Osteocyte (in vitro differentiated cells): ENCODE measurements at regions not wholly inside any gene's neighbourhood (a gene's known extent, or its start where the extent isn't known, plus 50 kb on each side); places are given as distances from the start of the nearest gene placed in this dataset.

ENCODE experiments used
- DNase-seq: peaks from one replicate; pipeline ENCODE4 v3.0.0; 2021; ENCODE audit warnings: mixed read lengths; ENCODE audit not compliant: unreplicated experiment; ENCODE audit errors: extremely low spot score
- H3K27ac Mint-ChIP-seq: one replicate; pipeline ENCODE4 v1.8.0; 2021; ENCODE audit warnings: mild to moderate bottlenecking, mixed read lengths; ENCODE audit not compliant: unreplicated experiment
- H3K27me3 Mint-ChIP-seq: one replicate; pipeline ENCODE4 v1.8.0; 2021; ENCODE audit warnings: mixed read lengths; ENCODE audit not compliant: unreplicated experiment
- H3K36me3 Mint-ChIP-seq: one replicate; pipeline ENCODE4 v1.8.0; 2021; ENCODE audit warnings: mixed read lengths; ENCODE audit not compliant: unreplicated experiment
- H3K4me1 Mint-ChIP-seq: one replicate; pipeline ENCODE4 v1.8.0; 2021; ENCODE audit warnings: mixed read lengths; ENCODE audit not compliant: unreplicated experiment
- H3K4me3 Mint-ChIP-seq: one replicate; pipeline ENCODE4 v1.8.0; 2021; ENCODE audit warnings: mild to moderate bottlenecking, moderate library complexity, mixed read lengths; ENCODE audit not compliant: unreplicated experiment
- H3K9me3 Mint-ChIP-seq: one replicate; pipeline ENCODE4 v1.8.0; 2021; ENCODE audit warnings: mixed read lengths; ENCODE audit not compliant: unreplicated experiment
- TF ChIP-seq, protein P1 (sequence below): fragments of 200-600 bp; sonication (generic); IDR thresholded peaks from 2 replicates; pipeline ENCODE4 v1.5.0; 2021; ENCODE audit warnings: antibody characterized with exemption, mild to moderate bottlenecking, moderate library complexity

DNA sequence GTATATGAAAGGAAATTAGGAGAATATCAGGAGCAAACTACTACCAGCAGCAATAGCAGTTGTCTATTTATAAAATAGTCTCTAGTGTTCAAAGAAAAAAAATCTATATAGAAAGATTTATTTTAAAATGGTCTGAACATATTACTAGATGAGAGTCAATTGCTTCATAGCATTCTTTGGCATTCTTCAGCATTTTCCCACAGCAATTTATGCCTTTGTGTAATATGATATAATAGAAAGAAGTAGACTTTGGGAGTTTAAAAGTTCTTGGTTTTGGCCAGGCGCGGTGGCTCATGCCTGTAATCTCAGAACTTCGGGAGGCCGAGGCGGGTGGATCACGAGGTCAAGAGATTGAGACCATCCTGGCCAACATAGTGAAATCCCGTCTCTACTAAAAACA is 157.0 kb upstream of the PLN start:
- H3K9me3 Mint-ChIP-seq: peaks cover 5% of the 10 kb centered on the region
- no peak overlapping the region for H3K27ac Mint-ChIP-seq

DNA sequence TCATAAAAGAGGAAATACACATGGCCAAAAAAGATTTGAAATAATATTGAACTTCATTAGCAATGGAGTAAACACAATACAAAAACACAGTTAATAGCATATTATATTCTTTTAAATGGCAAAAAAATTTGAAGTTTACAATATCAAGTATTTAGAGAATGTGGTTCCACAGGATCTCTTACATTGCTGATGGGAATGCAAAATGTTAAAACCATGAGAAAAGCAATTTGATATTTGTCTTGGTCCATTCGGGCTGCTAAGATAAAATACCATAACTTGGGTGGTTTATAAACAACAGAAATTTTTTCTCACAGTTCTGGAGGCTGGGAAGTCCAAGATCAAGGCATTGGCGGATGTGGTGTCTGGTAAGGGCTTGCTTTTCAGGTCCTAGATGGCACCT is 154.0 kb upstream of the PLN start:
- Mint-ChIP-seq H3K36me3 (peaks cover 5% of the 10 kb centered on the region), H3K27ac (no peak overlapping the region), H3K27me3 (peaks cover 21% of the 10 kb centered on the region), H3K4me3 (no peak overlapping the region), H3K9me3 (peaks cover 5% of the 10 kb centered on the region), H3K4me1 (peaks cover 22% of the 10 kb centered on the region)
- TF ChIP-seq, protein P1, sequence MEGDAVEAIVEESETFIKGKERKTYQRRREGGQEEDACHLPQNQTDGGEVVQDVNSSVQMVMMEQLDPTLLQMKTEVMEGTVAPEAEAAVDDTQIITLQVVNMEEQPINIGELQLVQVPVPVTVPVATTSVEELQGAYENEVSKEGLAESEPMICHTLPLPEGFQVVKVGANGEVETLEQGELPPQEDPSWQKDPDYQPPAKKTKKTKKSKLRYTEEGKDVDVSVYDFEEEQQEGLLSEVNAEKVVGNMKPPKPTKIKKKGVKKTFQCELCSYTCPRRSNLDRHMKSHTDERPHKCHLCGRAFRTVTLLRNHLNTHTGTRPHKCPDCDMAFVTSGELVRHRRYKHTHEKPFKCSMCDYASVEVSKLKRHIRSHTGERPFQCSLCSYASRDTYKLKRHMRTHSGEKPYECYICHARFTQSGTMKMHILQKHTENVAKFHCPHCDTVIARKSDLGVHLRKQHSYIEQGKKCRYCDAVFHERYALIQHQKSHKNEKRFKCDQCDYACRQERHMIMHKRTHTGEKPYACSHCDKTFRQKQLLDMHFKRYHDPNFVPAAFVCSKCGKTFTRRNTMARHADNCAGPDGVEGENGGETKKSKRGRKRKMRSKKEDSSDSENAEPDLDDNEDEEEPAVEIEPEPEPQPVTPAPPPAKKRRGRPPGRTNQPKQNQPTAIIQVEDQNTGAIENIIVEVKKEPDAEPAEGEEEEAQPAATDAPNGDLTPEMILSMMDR: no peak
- DNase-seq: no peak

More for the DNA sequence above, 157.0 kb upstream of the PLN start:
- H3K4me1 Mint-ChIP-seq: peaks cover 43% of the 10 kb centered on the region
- TF ChIP-seq, protein P1: no peak
- peaks cover 5% of the 10 kb centered on the region for H3K36me3 Mint-ChIP-seq
- no peaks in the 10 kb centered on the region for H3K27me3 Mint-ChIP-seq
- H3K4me3 Mint-ChIP-seq: no peak overlapping the region
- no peak for DNase-seq

DNA sequence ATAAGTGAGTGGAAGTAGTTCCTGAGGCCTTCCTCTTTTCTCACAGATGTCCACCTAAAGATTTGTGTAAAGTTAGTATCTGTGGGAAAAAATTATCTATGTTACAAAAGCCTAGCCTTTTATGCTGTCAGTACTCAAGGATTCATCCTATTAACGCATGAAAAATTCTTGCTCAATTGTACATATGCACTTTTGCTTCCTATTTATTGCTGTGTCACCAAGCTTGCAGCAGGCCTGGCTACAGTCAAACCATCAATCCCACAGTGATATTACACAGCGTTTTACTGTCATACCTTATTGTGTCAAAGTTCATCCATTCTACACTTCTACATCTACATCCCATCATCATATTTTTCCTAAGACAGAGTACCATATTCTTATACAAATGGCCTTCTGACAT is 151.1 kb upstream of the PLN start:
- peaks cover 4% of the 10 kb centered on the region for H3K4me1 Mint-ChIP-seq
- peaks cover 34% of the 10 kb centered on the region for H3K27me3 Mint-ChIP-seq
- TF ChIP-seq, protein P1: no peak

DNA sequence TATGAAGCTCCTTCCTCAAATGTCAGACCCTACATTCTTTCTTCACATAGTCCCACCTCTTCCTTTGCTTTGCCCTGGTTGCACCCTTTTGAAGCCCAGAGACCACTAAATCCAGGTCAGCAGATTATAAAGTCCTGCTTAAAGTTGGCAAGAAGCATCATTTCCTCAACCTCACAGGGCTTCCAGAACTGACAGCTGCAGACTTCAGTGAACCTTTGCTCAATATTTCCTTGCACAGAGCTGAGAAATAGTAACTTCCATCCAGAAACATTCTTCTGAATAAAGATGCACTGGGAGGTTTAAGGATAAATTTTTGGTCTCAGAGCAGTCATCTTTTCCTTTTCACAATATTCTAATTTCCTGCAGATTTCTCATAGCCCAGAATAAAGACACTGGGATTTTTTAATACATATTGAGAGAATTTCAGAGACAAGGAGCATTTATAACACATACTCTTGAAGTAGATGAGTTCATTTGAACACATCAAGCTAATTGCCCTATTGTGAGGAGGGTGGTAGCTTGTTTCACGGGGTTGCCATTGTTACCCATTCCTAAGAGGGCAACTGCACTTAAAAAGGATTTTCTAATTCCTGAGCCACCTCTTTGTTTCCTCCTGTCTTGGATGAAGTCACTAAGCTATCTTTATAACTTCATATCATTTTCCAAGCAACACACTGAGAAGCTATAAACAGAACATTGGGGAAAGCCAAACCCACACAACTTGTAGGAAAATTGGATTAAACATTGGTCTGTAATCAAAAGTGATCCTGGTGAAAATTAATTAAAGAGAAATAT is 150.2 kb upstream of the PLN start:
- H3K27ac Mint-ChIP-seq: no peak overlapping the region
- no peak overlapping the region for H3K4me3 Mint-ChIP-seq
- DNase-seq: no peak
- H3K4me1 Mint-ChIP-seq: peaks cover 4% of the 10 kb centered on the region
- H3K27me3 Mint-ChIP-seq: peaks cover 34% of the 10 kb centered on the region
- TF ChIP-seq, protein P1: no peak
- peaks cover 5% of the 10 kb centered on the region for H3K36me3 Mint-ChIP-seq
- peaks cover 5% of the 10 kb centered on the region for H3K9me3 Mint-ChIP-seq

More for the DNA sequence above, 151.1 kb upstream of the PLN start:
- no peak for DNase-seq
- no peak overlapping the region for H3K4me3 Mint-ChIP-seq
- H3K36me3 Mint-ChIP-seq: peaks cover 5% of the 10 kb centered on the region
- H3K9me3 Mint-ChIP-seq: peaks cover 5% of the 10 kb centered on the region
- H3K27ac Mint-ChIP-seq: no peak overlapping the region

DNA sequence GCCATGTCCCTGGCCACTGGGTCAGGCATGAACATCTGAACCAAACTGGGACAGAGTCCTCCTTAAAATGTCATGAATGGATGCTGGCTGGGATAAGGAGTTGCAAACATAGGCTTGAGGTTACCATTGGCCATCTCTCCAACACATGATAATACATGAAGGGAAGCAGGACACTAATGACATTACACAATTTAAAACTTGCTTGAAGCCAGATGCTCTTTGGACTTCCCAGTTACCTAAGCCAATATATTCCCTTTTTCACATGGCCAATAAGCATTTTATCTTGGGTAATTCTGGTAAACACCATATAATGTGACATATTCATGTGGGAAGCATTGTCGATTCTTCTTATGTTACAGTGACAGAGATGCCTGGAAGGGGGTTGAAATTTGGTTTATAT is 148.0 kb upstream of the PLN start:
- no peaks in the 10 kb centered on the region for H3K4me1 Mint-ChIP-seq
- no peak overlapping the region for H3K4me3 Mint-ChIP-seq
- TF ChIP-seq, protein P1: no peak
- DNase-seq: no peak
- peaks cover 37% of the 10 kb centered on the region for H3K27me3 Mint-ChIP-seq
- no peaks in the 10 kb centered on the region for H3K9me3 Mint-ChIP-seq
- no peaks in the 10 kb centered on the region for H3K36me3 Mint-ChIP-seq
- H3K27ac Mint-ChIP-seq: no peak overlapping the region
